ENCODE measurements at regions not wholly inside any gene's neighbourhood (a gene's known extent, or its start where the extent isn't known, plus 50 kb on each side); places are given as distances from the start of the nearest gene placed in this dataset.
"Not testable (repeated sequence)": the region's sequence is repeated elsewhere in the genome, so short reads cannot be mapped to it uniquely, and the experiment has no call there.

GRCh38 chr3:70466096-70466495 is 153.7 kb upstream of the MDFIC2 start:
- no peaks in the 10 kb centered on the region for H3K4me1 ChIP-seq (ENCODE audit: low read length)
- no peaks in the 10 kb centered on the region for H3K79me2 ChIP-seq (ENCODE audit: low read length)
- no peaks in the 10 kb centered on the region for H4K20me1 ChIP-seq (ENCODE audit: insufficient read depth, low read depth, low read length)
- H3K4me3 ChIP-seq (ENCODE audit: low read length): no peak overlapping the region
- no peaks in the 10 kb centered on the region for H3K9me3 ChIP-seq (ENCODE audit: low read length)
- no peak overlapping the region for H3K9ac ChIP-seq (ENCODE audit: low read length)
- H2AFZ ChIP-seq (ENCODE audit: low read length): no peak overlapping the region
- no peaks in the 10 kb centered on the region for H3K36me3 ChIP-seq (ENCODE audit: insufficient read depth, low read length)
- no peaks in the 10 kb centered on the region for H3K9me2 ChIP-seq (replicated peaks; ENCODE audit: insufficient read depth, low read length)
- no peaks in the 10 kb centered on the region for H3K27me3 ChIP-seq (ENCODE audit: low read length)
- H3K4me2 ChIP-seq (ENCODE audit: low read depth, low read length, poor library complexity, severe bottlenecking): no peak overlapping the region
- H3K27ac ChIP-seq (ENCODE audit: low read length): no peak overlapping the region
- DNase-seq: no peak

DNA sequence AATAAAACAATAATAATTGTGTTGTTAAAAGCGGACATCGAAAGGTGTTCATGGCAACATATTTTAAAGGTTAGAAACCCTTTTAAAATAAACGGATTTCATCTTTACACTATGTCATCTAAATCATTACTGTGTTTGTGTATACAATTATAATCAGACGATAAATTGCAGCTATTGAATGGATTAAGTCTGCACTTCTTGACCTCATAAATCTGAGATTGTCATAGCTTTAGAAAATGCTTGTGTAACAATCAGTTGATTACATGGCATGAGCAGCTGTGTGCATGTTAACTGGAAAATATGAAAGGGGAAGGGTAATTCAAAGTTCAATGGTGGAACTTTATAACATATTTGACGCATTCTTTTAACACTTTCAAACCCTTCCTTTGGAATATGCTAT is 152.4 kb upstream of the MDFIC2 start:
- Histone ChIP-seq H3K4me3 (ENCODE audit: low read length) (no peak overlapping the region), H3K9ac (ENCODE audit: low read length) (no peak overlapping the region), H4K20me1 (ENCODE audit: insufficient read depth, low read depth, low read length) (no peaks in the 10 kb centered on the region), H3K27me3 (ENCODE audit: low read length) (no peaks in the 10 kb centered on the region), H3K79me2 (ENCODE audit: low read length) (no peaks in the 10 kb centered on the region), H3K4me1 (ENCODE audit: low read length) (no peaks in the 10 kb centered on the region), H3K36me3 (ENCODE audit: insufficient read depth, low read length) (no peaks in the 10 kb centered on the region), H2AFZ (ENCODE audit: low read length) (no peak overlapping the region), H3K9me3 (ENCODE audit: low read length) (no peaks in the 10 kb centered on the region), H3K27ac (ENCODE audit: low read length) (no peak overlapping the region), H3K9me2 (replicated peaks; ENCODE audit: insufficient read depth, low read length) (no peaks in the 10 kb centered on the region), H3K4me2 (ENCODE audit: low read depth, low read length, poor library complexity, severe bottlenecking) (no peak overlapping the region)
- DNase-seq: no peak

DNA sequence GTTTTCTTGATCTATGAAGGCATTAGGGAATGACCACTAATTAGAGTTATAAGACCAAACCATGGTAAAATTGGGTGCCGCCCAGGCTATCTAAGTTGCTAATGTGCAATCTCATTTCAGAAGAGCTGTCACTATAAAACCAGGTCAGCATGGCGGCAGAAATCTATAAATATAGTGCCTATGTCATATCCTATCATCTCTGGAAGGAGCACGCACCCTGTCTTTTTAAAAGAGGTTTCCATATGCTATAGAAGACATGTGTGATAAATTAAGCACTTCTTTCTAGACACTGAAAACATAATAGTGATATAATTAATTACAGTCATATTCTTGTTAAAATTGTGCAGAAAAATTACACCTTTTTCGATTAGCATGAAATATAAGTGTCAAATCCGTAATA is 152.0 kb upstream of the MDFIC2 start:
- Histone ChIP-seq H2AFZ (ENCODE audit: low read length) (no peak overlapping the region), H3K79me2 (ENCODE audit: low read length) (no peaks in the 10 kb centered on the region), H3K9me3 (ENCODE audit: low read length) (no peaks in the 10 kb centered on the region), H4K20me1 (ENCODE audit: insufficient read depth, low read depth, low read length) (no peaks in the 10 kb centered on the region), H3K9me2 (replicated peaks; ENCODE audit: insufficient read depth, low read length) (no peaks in the 10 kb centered on the region), H3K36me3 (ENCODE audit: insufficient read depth, low read length) (no peaks in the 10 kb centered on the region), H3K27ac (ENCODE audit: low read length) (no peak overlapping the region), H3K27me3 (ENCODE audit: low read length) (no peaks in the 10 kb centered on the region), H3K4me2 (ENCODE audit: low read depth, low read length, poor library complexity, severe bottlenecking) (no peak overlapping the region), H3K4me1 (ENCODE audit: low read length) (no peaks in the 10 kb centered on the region), H3K4me3 (ENCODE audit: low read length) (no peak overlapping the region), H3K9ac (ENCODE audit: low read length) (no peak overlapping the region)
- no peak for DNase-seq

GRCh38 chr3:70450220-70450619 is 137.8 kb upstream of the MDFIC2 start:
- not testable (repeated sequence) for H3K4me2 ChIP-seq (ENCODE audit: low read depth, low read length, poor library complexity, severe bottlenecking); H3K9me3 ChIP-seq (ENCODE audit: low read length); H3K4me3 ChIP-seq (ENCODE audit: low read length); H3K4me1 ChIP-seq (ENCODE audit: low read length); H3K9ac ChIP-seq (ENCODE audit: low read length); H4K20me1 ChIP-seq (ENCODE audit: insufficient read depth, low read depth, low read length); H3K79me2 ChIP-seq (ENCODE audit: low read length); H3K27ac ChIP-seq (ENCODE audit: low read length); H2AFZ ChIP-seq (ENCODE audit: low read length); DNase-seq; H3K9me2 ChIP-seq (replicated peaks; ENCODE audit: insufficient read depth, low read length); H3K36me3 ChIP-seq (ENCODE audit: insufficient read depth, low read length); H3K27me3 ChIP-seq (ENCODE audit: low read length)

GRCh38 chr3:70435422-70435821 is 123.0 kb upstream of the MDFIC2 start:
- not testable (repeated sequence) for H4K20me1 ChIP-seq (ENCODE audit: insufficient read depth, low read depth, low read length); H3K9me3 ChIP-seq (ENCODE audit: low read length); H3K4me1 ChIP-seq (ENCODE audit: low read length); H3K9me2 ChIP-seq (replicated peaks; ENCODE audit: insufficient read depth, low read length); H3K4me3 ChIP-seq (ENCODE audit: low read length); H2AFZ ChIP-seq (ENCODE audit: low read length); H3K4me2 ChIP-seq (ENCODE audit: low read depth, low read length, poor library complexity, severe bottlenecking); H3K27ac ChIP-seq (ENCODE audit: low read length); H3K9ac ChIP-seq (ENCODE audit: low read length); H3K79me2 ChIP-seq (ENCODE audit: low read length); H3K27me3 ChIP-seq (ENCODE audit: low read length); DNase-seq; H3K36me3 ChIP-seq (ENCODE audit: insufficient read depth, low read length)

DNA sequence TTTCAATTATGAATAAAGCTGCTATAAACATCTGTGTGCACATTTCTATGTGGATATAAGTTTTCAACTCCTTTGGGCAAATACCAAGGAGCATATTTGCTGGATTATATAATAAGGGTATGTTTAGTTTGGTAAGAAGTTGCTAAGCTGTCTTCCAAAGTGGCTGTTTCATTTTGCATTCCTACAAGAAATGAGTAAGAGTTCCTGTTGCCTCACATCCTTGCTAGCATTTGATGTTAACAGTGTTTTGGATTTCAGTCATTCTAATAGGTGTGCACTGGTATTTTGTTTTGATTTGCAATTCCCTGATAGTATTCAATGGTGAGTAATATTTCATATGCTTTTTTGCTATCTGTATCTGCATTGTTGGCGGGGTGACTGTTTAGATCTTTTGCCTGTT is 120.7 kb upstream of the MDFIC2 start:
- Histone ChIP-seq H3K9me3 (ENCODE audit: low read length) (no peaks in the 10 kb centered on the region), H3K4me3 (ENCODE audit: low read length) (no peak overlapping the region), H3K9me2 (replicated peaks; ENCODE audit: insufficient read depth, low read length) (no peaks in the 10 kb centered on the region), H3K27ac (ENCODE audit: low read length) (no peak overlapping the region), H3K79me2 (ENCODE audit: low read length) (no peaks in the 10 kb centered on the region), H3K4me2 (ENCODE audit: low read depth, low read length, poor library complexity, severe bottlenecking) (no peak overlapping the region), H3K27me3 (ENCODE audit: low read length) (no peaks in the 10 kb centered on the region), H4K20me1 (ENCODE audit: insufficient read depth, low read depth, low read length) (no peaks in the 10 kb centered on the region), H3K9ac (ENCODE audit: low read length) (no peak overlapping the region), H3K4me1 (ENCODE audit: low read length) (no peaks in the 10 kb centered on the region), H3K36me3 (ENCODE audit: insufficient read depth, low read length) (no peaks in the 10 kb centered on the region), H2AFZ (ENCODE audit: low read length) (no peak overlapping the region)
- DNase-seq: no peak

- no peaks in the 10 kb centered on the region for H4K20me1 ChIP-seq (ENCODE audit: insufficient read depth, low read depth, low read length)
- H2AFZ ChIP-seq (ENCODE audit: low read length): no peak overlapping the region
- no peak overlapping the region for H3K27ac ChIP-seq (ENCODE audit: low read length)
- H3K36me3 ChIP-seq (ENCODE audit: insufficient read depth, low read length): no peaks in the 10 kb centered on the region
- no peaks in the 10 kb centered on the region for H3K79me2 ChIP-seq (ENCODE audit: low read length)
- DNase-seq: no peak
- no peaks in the 10 kb centered on the region for H3K9me2 ChIP-seq (replicated peaks; ENCODE audit: insufficient read depth, low read length)
- H3K4me3 ChIP-seq (ENCODE audit: low read length): no peak overlapping the region
- no peak overlapping the region for H3K9ac ChIP-seq (ENCODE audit: low read length)
- H3K4me2 ChIP-seq (ENCODE audit: low read depth, low read length, poor library complexity, severe bottlenecking): no peak overlapping the region
- no peaks in the 10 kb centered on the region for H3K27me3 ChIP-seq (ENCODE audit: low read length)
- H3K9me3 ChIP-seq (ENCODE audit: low read length): no peaks in the 10 kb centered on the region
- H3K4me1 ChIP-seq (ENCODE audit: low read length): no peaks in the 10 kb centered on the region
Observed at GRCh38 chr3:70431911-70432310, 119.5 kb upstream of the MDFIC2 start.

DNA sequence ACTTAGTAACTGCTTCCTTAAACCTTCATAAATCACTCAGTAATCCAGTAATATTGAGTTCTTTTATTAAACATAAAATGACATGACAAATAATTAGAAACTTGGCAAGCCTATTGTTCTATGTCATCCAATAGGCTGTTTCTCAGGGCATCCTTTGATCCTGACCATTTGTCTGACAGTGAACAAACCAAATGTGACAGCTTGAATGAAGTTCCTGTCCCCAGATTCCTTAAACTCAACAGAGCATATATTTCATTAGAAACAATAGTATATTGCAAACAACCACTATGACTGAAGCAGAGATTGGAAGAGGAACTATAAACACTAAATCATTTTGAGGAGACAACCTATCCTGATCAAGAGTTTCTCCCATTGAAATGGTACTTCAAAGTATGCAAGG is 113.6 kb upstream of the MDFIC2 start:
- no peak for DNase-seq
- no peaks in the 10 kb centered on the region for H3K9me2 ChIP-seq (replicated peaks; ENCODE audit: insufficient read depth, low read length)

DNA sequence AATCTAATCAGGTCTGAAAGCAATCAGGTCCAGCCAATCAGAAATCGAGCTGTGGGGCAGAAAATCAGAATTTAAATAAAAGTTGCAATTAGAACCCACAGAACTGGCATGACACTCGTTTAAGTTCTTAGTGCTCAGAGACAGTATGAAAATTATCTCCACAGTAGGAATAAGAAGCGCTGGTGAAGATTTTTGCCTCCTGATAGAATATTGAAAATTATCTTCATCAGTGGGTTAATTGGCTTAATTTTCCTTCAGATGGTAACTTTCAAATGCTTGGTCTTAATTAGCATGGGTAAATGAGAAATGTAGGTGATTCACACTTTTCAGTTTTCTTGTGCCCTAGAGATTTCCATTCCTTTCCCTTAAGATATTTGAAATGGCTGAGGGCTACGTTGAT is 109.1 kb upstream of the MDFIC2 start:
- Histone ChIP-seq H3K9ac (ENCODE audit: low read length) (no peak overlapping the region), H3K27me3 (ENCODE audit: low read length) (no peaks in the 10 kb centered on the region; the same call in 1 of the 2 replicates), H2AFZ (ENCODE audit: low read length) (no peak overlapping the region), H3K9me3 (ENCODE audit: low read length) (no peaks in the 10 kb centered on the region), H4K20me1 (ENCODE audit: insufficient read depth, low read depth, low read length) (no peaks in the 10 kb centered on the region), H3K4me2 (ENCODE audit: low read depth, low read length, poor library complexity, severe bottlenecking) (no peak overlapping the region), H3K4me3 (ENCODE audit: low read length) (no peak overlapping the region), H3K79me2 (ENCODE audit: low read length) (no peaks in the 10 kb centered on the region), H3K9me2 (replicated peaks; ENCODE audit: insufficient read depth, low read length) (no peaks in the 10 kb centered on the region), H3K4me1 (ENCODE audit: low read length) (no peaks in the 10 kb centered on the region), H3K36me3 (ENCODE audit: insufficient read depth, low read length) (no peaks in the 10 kb centered on the region), H3K27ac (ENCODE audit: low read length) (no peak overlapping the region)
- DNase-seq: no peak

More for the DNA sequence above, 113.6 kb upstream of the MDFIC2 start:
- Histone ChIP-seq H3K9me3 (ENCODE audit: low read length) (no peaks in the 10 kb centered on the region), H2AFZ (ENCODE audit: low read length) (no peak overlapping the region), H4K20me1 (ENCODE audit: insufficient read depth, low read depth, low read length) (no peaks in the 10 kb centered on the region), H3K27me3 (ENCODE audit: low read length) (no peaks in the 10 kb centered on the region; the same call in 1 of the 2 replicates), H3K79me2 (ENCODE audit: low read length) (no peaks in the 10 kb centered on the region), H3K4me2 (ENCODE audit: low read depth, low read length, poor library complexity, severe bottlenecking) (no peak overlapping the region), H3K4me1 (ENCODE audit: low read length) (no peaks in the 10 kb centered on the region), H3K4me3 (ENCODE audit: low read length) (no peak overlapping the region), H3K36me3 (ENCODE audit: insufficient read depth, low read length) (no peaks in the 10 kb centered on the region), H3K9ac (ENCODE audit: low read length) (no peak overlapping the region), H3K27ac (ENCODE audit: low read length) (no peak overlapping the region)
